ENCODE measurements at regions not wholly inside any gene's neighbourhood (a gene's known extent, or its start where the extent isn't known, plus 50 kb on each side); places are given as distances from the start of the nearest gene placed in this dataset.

DNA sequence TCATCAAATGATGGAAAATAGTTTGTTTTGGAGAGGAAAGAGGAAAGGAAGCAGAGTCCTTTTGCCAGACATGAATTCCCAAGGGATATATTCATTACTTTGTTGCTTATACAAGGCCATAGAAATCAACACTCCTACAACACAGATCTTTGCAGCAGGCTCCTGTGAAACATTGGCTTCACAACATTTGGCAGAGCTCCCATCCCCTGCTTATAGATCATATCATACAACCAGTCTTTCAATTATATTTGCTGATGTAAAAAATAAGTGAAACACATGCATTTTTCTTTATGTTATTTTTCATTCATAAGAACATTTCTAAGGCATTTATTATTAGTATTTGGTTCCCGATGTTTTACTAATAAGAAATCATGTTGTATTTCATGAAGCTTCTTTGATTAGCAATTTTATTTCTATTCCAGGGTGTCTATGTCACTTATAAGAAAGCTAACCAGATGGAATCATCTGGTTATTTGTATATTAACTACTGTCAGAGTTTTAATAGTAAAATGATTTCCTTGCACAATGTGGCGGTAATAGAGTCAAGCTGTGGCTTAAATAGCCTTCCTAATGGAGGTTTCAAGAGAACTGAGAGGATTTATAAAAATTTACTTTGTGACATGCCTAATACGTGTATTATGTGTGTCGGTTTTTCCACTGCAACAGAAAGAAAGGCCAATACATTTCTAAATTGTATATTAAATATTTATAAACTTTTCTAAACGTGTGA, 470.3 kb upstream of the NCAM2 start:
- H3K27me3 Mint-ChIP-seq, result no peaks in the 10 kb centered on the region
- H3K36me3 Mint-ChIP-seq (ENCODE audit: low read depth), result no peaks in the 10 kb centered on the region
- no peaks in the 10 kb centered on the region for H3K4me1 Mint-ChIP-seq
- ChIA-PET POLR2A (no interaction called here), CTCF (no interaction called here)
- DNase-seq (no peak), ATAC-seq (no peak)
- intact Hi-C loops (cut with DNase I, micrococcal nuclease), result no loop called here
- H3K9me3 Mint-ChIP-seq (ENCODE audit: low read depth), result peaks cover 5% of the 10 kb centered on the region
- no peak overlapping the region for H3K27ac Mint-ChIP-seq
- no peak overlapping the region for H3K4me3 Mint-ChIP-seq

DNA sequence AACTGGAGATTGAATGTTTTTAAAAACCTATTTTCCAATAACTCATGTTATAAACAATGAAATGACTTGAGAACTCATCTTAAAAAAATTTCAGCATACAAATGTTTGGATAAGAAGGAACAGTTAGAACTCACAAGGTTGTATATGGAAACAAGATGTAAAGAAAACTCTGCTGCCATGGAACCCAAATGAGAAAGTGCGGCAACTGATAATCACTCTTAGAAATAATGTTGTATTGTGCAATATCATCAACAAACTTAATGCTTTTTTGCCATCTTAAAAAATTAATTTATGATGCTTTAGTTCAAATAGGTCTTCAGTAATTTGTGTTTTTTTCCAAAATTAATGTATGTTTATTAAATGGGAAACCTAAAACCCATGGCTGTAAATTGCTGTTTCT, 461.1 kb upstream of the NCAM2 start:
- ChIA-PET POLR2A (no interaction called here), CTCF (no interaction called here)
- Mint-ChIP-seq H3K4me1 (no peaks in the 10 kb centered on the region), H3K9me3 (ENCODE audit: low read depth) (peaks cover 5% of the 10 kb centered on the region), H3K36me3 (ENCODE audit: low read depth) (no peaks in the 10 kb centered on the region), H3K27ac (no peak overlapping the region), H3K27me3 (no peaks in the 10 kb centered on the region), H3K4me3 (no peak overlapping the region)
- no peak for ATAC-seq
- intact Hi-C loops (cut with DNase I, micrococcal nuclease), result no loop called here
- no peak for DNase-seq

DNA sequence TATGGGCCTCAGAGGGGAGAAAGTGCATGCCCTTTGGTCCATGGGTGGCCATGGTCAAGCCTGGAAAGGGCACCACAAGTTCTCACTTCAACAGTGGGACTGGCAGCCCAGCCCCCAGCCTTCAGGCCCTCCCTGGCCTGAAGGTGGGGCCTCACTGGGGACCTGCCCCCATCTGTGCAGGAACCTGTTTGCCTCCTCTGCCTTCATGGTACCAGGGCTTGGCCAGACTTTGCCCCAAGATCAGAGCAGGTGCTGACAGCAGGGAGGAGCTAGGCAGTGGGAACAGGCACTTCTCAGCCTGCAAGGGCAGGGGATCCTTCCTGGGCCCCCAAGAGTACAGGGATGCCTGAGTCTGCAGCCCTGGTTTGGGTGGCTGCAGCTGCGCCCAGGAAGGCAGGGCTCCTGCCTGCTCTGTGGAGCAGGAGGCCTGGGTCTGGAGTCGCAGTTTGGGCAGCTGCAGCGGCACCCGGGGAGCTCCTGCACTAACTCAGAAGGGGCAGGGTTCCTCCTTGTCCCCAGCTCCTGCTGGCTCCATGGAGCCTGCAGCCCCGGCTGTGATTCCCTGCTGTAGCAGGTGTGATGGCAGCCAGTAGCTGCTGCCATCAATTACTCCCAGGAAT, 460.1 kb upstream of the NCAM2 start:
- POLR2A ChIA-PET, result no interaction called here
- Mint-ChIP-seq H3K9me3 (ENCODE audit: low read depth) (peaks cover 5% of the 10 kb centered on the region), H3K4me3 (no peak overlapping the region), H3K27me3 (no peaks in the 10 kb centered on the region), H3K36me3 (ENCODE audit: low read depth) (no peaks in the 10 kb centered on the region), H3K27ac (no peak overlapping the region), H3K4me1 (no peaks in the 10 kb centered on the region)
- no peak for ATAC-seq
- intact Hi-C loops (cut with DNase I, micrococcal nuclease), result no loop called here
- CTCF ChIA-PET, result no interaction called here
- no peak for DNase-seq

DNA sequence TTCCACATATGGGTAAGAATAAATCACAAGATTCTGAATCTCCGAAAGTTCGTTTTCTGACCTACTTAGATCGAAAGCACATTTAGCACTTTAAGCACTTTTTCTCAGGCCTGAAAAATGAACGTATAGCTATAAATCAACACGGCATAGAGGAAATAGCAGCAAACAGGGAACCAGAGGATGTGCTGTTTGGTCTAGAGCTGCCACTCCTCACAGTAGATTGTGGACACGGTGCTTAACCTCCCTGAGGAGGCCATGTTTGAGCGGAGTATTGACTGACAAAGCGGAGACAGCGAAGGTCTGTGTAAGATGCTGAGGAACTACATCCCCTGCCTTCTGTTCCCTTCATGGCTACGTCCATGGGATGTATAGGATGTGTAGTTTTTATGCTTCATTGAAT, 452.8 kb upstream of the NCAM2 start:
- ATAC-seq (no peak), DNase-seq (no peak)
- H3K27ac Mint-ChIP-seq, result no peak overlapping the region
- ChIA-PET POLR2A (no interaction called here), CTCF (no interaction called here)
- H3K4me1 Mint-ChIP-seq, result no peaks in the 10 kb centered on the region
- H3K9me3 Mint-ChIP-seq (ENCODE audit: low read depth), result peaks cover 9% of the 10 kb centered on the region
- H3K36me3 Mint-ChIP-seq (ENCODE audit: low read depth), result no peaks in the 10 kb centered on the region
- no peaks in the 10 kb centered on the region for H3K27me3 Mint-ChIP-seq
- intact Hi-C loops (cut with DNase I, micrococcal nuclease), result no loop called here
- H3K4me3 Mint-ChIP-seq, result no peak overlapping the region

- intact Hi-C loops (cut with DNase I, micrococcal nuclease), result no loop called here
- ChIA-PET CTCF (no interaction called here), POLR2A (no interaction called here)
- no peak for DNase-seq
- Mint-ChIP-seq H3K9me3 (ENCODE audit: low read depth) (peaks cover 8% of the 10 kb centered on the region), H3K27me3 (no peaks in the 10 kb centered on the region), H3K4me1 (no peaks in the 10 kb centered on the region), H3K27ac (no peak overlapping the region), H3K4me3 (no peak overlapping the region), H3K36me3 (ENCODE audit: low read depth) (no peaks in the 10 kb centered on the region)
- no peak for ATAC-seq
These were observed 446.3 kb upstream of the NCAM2 start for GRCh38 chr21:20551939-20552338.

- Mint-ChIP-seq H3K36me3 (ENCODE audit: low read depth) (no peaks in the 10 kb centered on the region), H3K27me3 (no peaks in the 10 kb centered on the region), H3K4me1 (no peaks in the 10 kb centered on the region), H3K9me3 (ENCODE audit: low read depth) (peaks cover 1% of the 10 kb centered on the region), H3K27ac (no peak overlapping the region), H3K4me3 (no peak overlapping the region)
- intact Hi-C loops (cut with DNase I, micrococcal nuclease), result no loop called here
- no peak for ATAC-seq
- CTCF ChIA-PET, result no interaction called here
- DNase-seq, result no peak
- POLR2A ChIA-PET, result no interaction called here
These were observed 443.4 kb upstream of the NCAM2 start for GRCh38 chr21:20554785-20555184.

DNA sequence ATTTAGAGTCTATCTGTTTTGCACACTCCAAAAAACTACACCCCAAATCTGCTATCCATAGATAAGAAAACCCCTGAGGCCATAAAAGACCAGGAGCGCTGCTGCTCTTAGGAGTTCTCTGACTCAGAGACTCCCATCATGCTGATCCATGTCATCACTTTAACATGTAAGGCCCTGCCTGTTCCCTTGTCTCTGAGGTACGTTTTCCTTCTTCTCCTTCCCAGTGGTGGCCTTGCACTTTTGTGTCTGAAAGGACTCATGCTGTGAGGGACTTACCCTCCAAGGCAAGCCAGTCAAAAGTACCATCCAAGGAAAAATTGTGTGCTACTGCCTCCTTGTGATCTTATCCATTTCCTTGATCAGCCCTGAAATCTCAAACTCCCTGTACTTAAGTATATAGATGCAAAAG, 427.4 kb upstream of the NCAM2 start:
- no peak for ATAC-seq
- H3K9me3 Mint-ChIP-seq (ENCODE audit: low read depth), result peaks cover 6% of the 10 kb centered on the region
- ChIA-PET POLR2A (no interaction called here), CTCF (no interaction called here)
- no peak overlapping the region for H3K4me3 Mint-ChIP-seq
- intact Hi-C loops (cut with DNase I, micrococcal nuclease), result no loop called here
- DNase-seq, result no peak
- H3K27me3 Mint-ChIP-seq, result no peaks in the 10 kb centered on the region
- no peaks in the 10 kb centered on the region for H3K36me3 Mint-ChIP-seq (ENCODE audit: low read depth)
- no peak overlapping the region for H3K27ac Mint-ChIP-seq
- H3K4me1 Mint-ChIP-seq, result no peaks in the 10 kb centered on the region

- Mint-ChIP-seq H3K4me3 (no peak overlapping the region), H3K27me3 (no peaks in the 10 kb centered on the region), H3K9me3 (ENCODE audit: low read depth) (peaks cover 9% of the 10 kb centered on the region), H3K36me3 (ENCODE audit: low read depth) (no peaks in the 10 kb centered on the region), H3K27ac (no peak overlapping the region), H3K4me1 (no peaks in the 10 kb centered on the region)
- ChIA-PET CTCF (no interaction called here), POLR2A (no interaction called here)
- DNase-seq (no peak), ATAC-seq (no peak)
- intact Hi-C loops (cut with DNase I, micrococcal nuclease), result no loop called here
These were observed 425.6 kb upstream of the NCAM2 start for GRCh38 chr21:20572582-20572981.

DNA sequence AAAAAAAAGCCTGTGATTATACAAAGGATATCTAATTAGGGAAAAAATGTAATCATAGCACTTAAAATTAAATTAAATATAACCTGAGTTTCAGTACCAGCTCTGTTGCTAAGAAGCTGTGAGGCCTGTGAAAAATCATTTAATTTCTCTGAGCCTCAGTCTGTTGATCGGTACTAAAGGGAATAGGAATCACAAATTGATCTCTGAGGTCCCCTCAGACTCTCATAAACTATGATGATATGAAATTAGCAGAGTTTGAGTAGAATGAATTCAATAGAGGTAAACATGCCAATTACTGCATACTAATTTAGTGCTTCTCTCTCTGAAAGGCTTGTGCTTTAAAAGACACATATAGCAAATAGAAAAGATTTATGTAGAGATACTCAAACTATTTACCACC, 416.8 kb upstream of the NCAM2 start:
- Mint-ChIP-seq H3K27ac (no peak overlapping the region), H3K27me3 (no peaks in the 10 kb centered on the region), H3K4me1 (no peaks in the 10 kb centered on the region), H3K9me3 (ENCODE audit: low read depth) (peaks cover 5% of the 10 kb centered on the region), H3K36me3 (ENCODE audit: low read depth) (no peaks in the 10 kb centered on the region), H3K4me3 (no peak overlapping the region)
- DNase-seq (no peak), ATAC-seq (no peak)
- ChIA-PET POLR2A (no interaction called here), CTCF (interaction anchor here (0.6 kb wide), 1 partner anchor 607 kb away, joined by 3 read pairs; no protein-coding TSS in a partner anchor)
- intact Hi-C loops (cut with DNase I, micrococcal nuclease), result no loop called here

DNA sequence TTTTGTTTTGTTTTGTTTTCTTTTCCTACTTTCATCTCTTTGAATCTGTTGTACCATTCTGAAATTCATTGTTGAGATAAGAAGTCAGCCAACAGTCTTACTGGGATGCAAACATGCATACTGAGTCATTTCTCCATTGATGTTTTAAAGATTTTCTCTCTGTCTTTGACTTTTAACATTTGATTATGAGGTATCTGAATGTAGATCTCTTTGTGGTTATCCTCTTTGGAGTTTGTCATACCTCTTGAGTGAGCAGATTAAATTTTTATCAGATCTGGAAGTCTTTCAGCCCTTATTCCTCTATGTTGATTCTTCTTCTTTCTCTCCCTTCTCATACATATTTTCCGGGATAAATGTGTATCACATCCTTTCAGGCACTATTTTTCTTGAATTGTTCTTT, 406.9 kb upstream of the NCAM2 start:
- intact Hi-C loops (cut with DNase I, micrococcal nuclease), result no loop called here
- CTCF ChIA-PET, result no interaction called here
- H3K4me1 Mint-ChIP-seq, result peaks cover 2% of the 10 kb centered on the region
- H3K27ac Mint-ChIP-seq, result no peak overlapping the region
- H3K36me3 Mint-ChIP-seq (ENCODE audit: low read depth), result no peaks in the 10 kb centered on the region
- no peak for DNase-seq
- peaks cover 10% of the 10 kb centered on the region for H3K9me3 Mint-ChIP-seq (ENCODE audit: low read depth)
- POLR2A ChIA-PET, result no interaction called here
- no peak overlapping the region for H3K4me3 Mint-ChIP-seq
- no peak for ATAC-seq
- no peaks in the 10 kb centered on the region for H3K27me3 Mint-ChIP-seq

- H3K9me3 Mint-ChIP-seq (ENCODE audit: low read depth), result peaks cover 11% of the 10 kb centered on the region
- no peak overlapping the region for H3K27ac Mint-ChIP-seq
These were observed 405.7 kb upstream of the NCAM2 start for GRCh38 chr21:20592463-20592862.

DNA sequence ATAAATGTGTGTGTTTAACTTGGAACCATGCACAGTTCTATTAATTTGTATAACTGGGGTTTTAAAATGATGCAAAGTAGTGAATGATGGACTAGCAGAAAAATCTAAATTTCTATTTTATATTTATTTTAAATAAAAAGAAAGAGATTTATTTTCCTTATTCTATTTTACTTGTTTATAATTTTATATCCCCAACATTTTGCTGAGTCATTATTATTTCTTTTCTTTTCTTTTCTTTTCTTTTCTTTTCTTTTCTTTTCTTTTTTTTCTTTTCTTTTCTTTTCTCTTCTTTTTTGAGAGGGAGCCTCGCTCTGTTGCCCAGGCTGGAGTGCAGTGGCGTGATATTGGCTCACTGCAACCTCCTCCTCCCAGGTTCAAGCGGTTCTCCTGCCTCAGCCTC, 395.0 kb upstream of the NCAM2 start:
- ATAC-seq (no peak), DNase-seq (no peak)
- CTCF ChIA-PET, result no interaction called here
- no peak overlapping the region for H3K4me3 Mint-ChIP-seq
- no peaks in the 10 kb centered on the region for H3K4me1 Mint-ChIP-seq
- POLR2A ChIA-PET, result no interaction called here
- no peaks in the 10 kb centered on the region for H3K27me3 Mint-ChIP-seq
- H3K9me3 Mint-ChIP-seq (ENCODE audit: low read depth), result peaks cover 5% of the 10 kb centered on the region
- intact Hi-C loops (cut with DNase I, micrococcal nuclease), result no loop called here
- no peak overlapping the region for H3K27ac Mint-ChIP-seq
- no peaks in the 10 kb centered on the region for H3K36me3 Mint-ChIP-seq (ENCODE audit: low read depth)

More at GRCh38 chr21:20592463-20592862, 405.7 kb upstream of the NCAM2 start:
- Mint-ChIP-seq H3K27me3 (no peaks in the 10 kb centered on the region), H3K36me3 (ENCODE audit: low read depth) (no peaks in the 10 kb centered on the region), H3K4me3 (no peak overlapping the region), H3K4me1 (peaks cover 2% of the 10 kb centered on the region)
- intact Hi-C loops (cut with DNase I, micrococcal nuclease), result no loop called here
- ChIA-PET CTCF (no interaction called here), POLR2A (no interaction called here)
- DNase-seq (no peak), ATAC-seq (no peak)
